SJSA1 (cell line): ENCODE measurements at regions not wholly inside any gene's neighbourhood (a gene's known extent, or its start where the extent isn't known, plus 50 kb on each side); places are given as distances from the start of the nearest gene placed in this dataset.

Experiments
- DNase-seq, 2 experiments: peaks; one replicate each; pipeline ENCODE4 v3.0.0-alpha.2; 2015 to 2020; ENCODE audit warnings: low spot score in 2 of 2, low read depth in 1 of 2
- H3K27ac ChIP-seq: fragments of 250-450 bp; sonication (Bioruptor Pico); 2 replicates; pipeline ENCODE4 v1.5.1; 2020; ENCODE audit warnings: mild to moderate bottlenecking, moderate library complexity
- H3K27me3 ChIP-seq: fragments of 250-450 bp; sonication (Bioruptor Pico); replicated peaks from 2 replicates; pipeline ENCODE4 v1.5.1; 2020; ENCODE audit warnings: mild to moderate bottlenecking, moderate library complexity
- H3K36me3 ChIP-seq: fragments of 250-450 bp; sonication (Bioruptor Pico); 2 replicates; pipeline ENCODE4 v1.5.1; 2020; ENCODE audit warnings: mild to moderate bottlenecking
- H3K4me1 ChIP-seq: fragments of 250-450 bp; sonication (Bioruptor Pico); replicated peaks from 2 replicates; pipeline ENCODE4 v1.6.1; 2021; ENCODE audit warnings: mild to moderate bottlenecking
- H3K4me3 ChIP-seq: fragments of 250-450 bp; sonication (Bioruptor Pico); 2 replicates; pipeline ENCODE4 v1.5.1; 2020; ENCODE audit warnings: mild to moderate bottlenecking
- H3K9me3 ChIP-seq: fragments of 250-450 bp; sonication (Bioruptor Pico); replicated peaks from 2 replicates; pipeline ENCODE4 v1.5.1; 2020; ENCODE audit warnings: mild to moderate bottlenecking

DNA sequence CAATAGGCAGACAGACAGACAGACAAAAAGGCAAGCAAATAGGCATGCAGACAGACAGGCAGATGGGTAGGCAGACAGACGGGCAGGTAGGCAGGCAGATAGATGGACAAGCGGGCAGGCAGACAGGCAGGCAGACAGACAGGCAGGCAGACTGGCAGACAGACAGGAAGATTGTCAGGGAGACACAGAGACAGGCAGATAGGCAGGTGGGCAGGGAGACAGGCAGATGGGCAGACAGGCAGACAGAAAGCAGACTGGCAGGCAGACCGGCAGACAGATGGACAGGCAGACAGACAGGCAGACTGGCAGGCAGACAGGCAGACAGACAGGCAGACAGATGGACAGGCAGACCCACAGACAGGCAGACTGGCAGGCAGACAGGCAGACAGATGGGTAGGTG, 70.3 kb upstream of the MYL10 start:
- Histone ChIP-seq H3K9me3 (no peaks in the 10 kb centered on the region), H3K4me3 (no peak overlapping the region), H3K4me1 (no peaks in the 10 kb centered on the region), H3K36me3 (no peaks in the 10 kb centered on the region), H3K27ac (no peak overlapping the region), H3K27me3 (no peaks in the 10 kb centered on the region)
- DNase-seq, result no peak

DNA sequence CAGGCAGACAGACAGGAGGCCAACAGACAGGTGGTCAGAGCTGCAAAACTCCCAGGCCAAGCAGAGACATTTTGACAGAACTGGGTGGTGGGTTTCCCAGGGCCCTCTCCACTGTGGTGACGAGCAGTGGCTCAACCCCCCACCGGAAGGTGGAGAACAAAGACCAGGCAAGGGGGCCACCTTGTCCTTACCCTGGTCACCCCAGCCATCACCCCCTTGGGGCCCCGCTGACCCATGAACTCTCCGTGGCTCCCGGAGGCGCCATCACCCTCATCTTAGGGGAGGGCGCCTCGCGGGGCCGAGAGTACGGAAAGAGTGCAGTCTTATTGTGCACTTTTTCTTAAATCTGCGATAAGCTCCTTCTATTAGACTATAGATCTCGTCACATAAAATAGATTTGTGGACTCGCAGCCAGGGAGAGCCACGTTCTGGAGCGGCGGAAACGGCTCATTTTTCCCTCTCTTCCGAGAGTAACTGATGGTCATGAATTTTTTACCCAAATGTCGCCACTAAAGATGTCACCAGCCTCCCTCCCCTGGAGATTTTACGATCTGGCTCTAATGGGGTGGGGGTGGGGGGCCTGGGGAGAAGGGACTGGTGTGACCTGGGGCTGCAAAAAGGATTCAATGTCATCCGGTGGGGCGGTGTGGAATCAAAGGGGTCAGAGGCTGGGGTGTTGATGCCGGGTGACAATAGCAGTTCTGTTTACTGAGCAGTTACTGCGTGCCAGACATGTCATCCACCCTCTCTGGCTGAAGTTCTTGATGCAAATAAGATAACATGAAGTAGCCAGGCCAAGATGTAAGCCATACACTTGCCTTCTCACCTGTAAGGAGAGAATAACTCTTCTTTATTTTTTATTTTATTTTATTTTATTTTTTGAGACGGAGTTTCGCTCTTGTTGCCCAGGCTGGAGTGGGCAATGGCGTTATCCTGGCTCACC, 71.1 kb upstream of the MYL10 start:
- Histone ChIP-seq H3K4me1 (no peaks in the 10 kb centered on the region), H3K9me3 (no peaks in the 10 kb centered on the region)
- DNase-seq, result no peak

DNA sequence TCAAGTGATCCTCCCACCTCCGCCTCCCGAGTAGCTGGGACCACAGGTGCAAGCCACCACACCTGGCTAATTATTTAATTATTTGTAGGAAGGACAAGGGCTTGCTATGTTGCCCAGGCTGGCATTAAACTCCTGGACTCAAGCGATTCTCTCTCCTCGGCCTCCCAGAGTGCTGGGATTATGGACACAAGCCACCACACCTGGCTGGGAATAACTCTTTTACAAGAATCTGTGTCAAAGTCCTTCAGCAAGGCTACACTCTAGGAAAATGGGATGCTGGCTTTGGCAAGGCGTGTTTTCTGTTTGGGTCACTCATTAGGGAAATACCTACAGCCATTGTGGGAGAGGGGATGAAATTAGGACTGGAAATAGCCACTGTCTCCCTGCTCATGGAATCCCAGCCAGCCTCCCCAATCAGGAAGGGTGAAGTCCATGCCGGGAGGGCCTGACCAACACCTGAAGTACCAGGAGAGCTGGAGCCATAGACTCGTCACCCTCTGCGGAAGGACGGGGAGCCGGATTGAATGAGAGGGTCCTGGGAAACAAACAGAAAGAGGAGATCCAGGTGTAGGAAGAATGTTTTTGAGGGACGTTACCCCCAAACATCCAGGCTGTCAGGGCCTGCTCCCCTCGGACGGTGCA, 72.2 kb upstream of the MYL10 start:
- Histone ChIP-seq H3K4me1 (no peaks in the 10 kb centered on the region), H3K36me3 (no peaks in the 10 kb centered on the region), H3K27ac (no peak overlapping the region), H3K9me3 (no peaks in the 10 kb centered on the region), H3K4me3 (no peak overlapping the region), H3K27me3 (0 out of 2 replicates have a peak, but pooled peaks cover 3% of the 10 kb centered on the region)
- DNase-seq, result no peak

More for the DNA sequence above, 71.1 kb upstream of the MYL10 start:
- no peaks in the 10 kb centered on the region for H3K27me3 ChIP-seq
- no peak overlapping the region for H3K27ac ChIP-seq
- no peak overlapping the region for H3K4me3 ChIP-seq
- no peaks in the 10 kb centered on the region for H3K36me3 ChIP-seq

DNA sequence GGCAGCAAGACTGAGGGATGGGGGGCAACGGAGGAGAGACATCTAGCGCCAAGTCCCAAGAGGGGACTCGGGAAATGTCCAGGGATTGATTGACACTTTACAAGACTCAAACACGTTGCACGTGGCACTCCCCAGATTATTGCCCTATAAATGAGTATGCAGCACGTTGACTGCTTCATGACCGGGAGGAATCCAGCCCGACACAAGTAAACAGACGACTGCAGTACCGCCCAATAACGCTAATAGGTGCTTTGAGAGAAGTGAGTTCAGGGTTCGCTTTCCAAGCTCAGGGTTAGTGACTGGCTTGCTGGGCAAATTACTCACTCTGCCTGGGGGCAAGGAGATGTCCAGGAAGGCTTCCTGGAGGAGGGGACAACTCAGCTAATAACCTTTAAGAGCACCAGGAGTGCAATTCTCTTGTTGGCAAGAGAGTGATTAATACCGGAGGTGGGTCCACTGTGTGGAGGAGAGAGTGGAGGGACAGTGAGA, 73.3 kb upstream of the MYL10 start:
- no peak overlapping the region for H3K4me3 ChIP-seq
- DNase-seq, result no peak
- 0 out of 2 replicates have a peak, but pooled peaks cover 10% of the 10 kb centered on the region for H3K27me3 ChIP-seq
- no peak overlapping the region for H3K27ac ChIP-seq
- H3K4me1 ChIP-seq, result no peaks in the 10 kb centered on the region
- no peaks in the 10 kb centered on the region for H3K36me3 ChIP-seq
- no peaks in the 10 kb centered on the region for H3K9me3 ChIP-seq

DNA sequence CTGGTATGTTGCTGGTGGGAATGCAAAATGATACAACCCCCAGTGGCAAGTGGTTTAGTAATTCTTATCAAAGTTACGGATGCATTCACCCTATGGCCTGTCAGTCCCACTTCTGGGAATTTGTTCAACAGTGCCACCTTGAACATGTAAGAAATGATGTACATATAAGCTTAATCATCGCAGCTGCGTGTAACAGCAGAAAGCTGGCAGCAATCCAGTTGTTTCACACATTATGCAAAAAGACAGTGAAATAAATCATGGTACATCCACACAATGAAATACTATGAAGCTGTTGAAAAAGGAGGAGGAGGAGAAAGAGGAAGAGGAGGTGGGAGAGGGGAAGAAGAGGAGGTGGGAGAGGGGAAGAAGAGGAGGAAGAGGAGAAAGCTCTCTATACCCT, 76.2 kb upstream of the MYL10 start:
- Histone ChIP-seq H3K27me3 (0 out of 2 replicates have a peak, but pooled peaks cover 10% of the 10 kb centered on the region), H3K9me3 (no peaks in the 10 kb centered on the region), H3K36me3 (no peaks in the 10 kb centered on the region), H3K27ac (no peak overlapping the region), H3K4me1 (no peaks in the 10 kb centered on the region), H3K4me3 (no peak overlapping the region)
- no peak for DNase-seq

DNA sequence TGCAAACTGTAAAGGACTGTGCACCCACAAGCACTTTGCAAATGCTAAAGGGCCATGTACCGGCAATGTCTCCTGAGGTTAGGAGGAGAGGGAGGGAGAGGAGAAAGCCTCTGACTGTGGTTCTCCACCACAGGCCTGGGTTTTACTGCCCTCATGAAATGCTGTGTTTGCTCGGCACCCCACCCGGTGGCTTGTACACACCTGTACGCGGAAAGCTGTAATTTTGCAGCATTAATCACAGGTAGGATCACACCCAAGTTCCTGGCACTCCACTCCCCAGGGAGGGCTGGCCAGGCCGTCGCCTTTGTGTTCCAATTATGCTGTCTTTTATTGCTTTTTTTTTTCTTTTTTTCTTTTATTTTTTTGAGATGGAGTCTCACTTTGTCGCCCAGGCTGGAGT, 78.5 kb upstream of the MYL10 start:
- Histone ChIP-seq H3K36me3 (no peaks in the 10 kb centered on the region), H3K9me3 (no peaks in the 10 kb centered on the region), H3K27me3 (0 out of 2 replicates have a peak, but pooled peaks cover 10% of the 10 kb centered on the region)

DNA sequence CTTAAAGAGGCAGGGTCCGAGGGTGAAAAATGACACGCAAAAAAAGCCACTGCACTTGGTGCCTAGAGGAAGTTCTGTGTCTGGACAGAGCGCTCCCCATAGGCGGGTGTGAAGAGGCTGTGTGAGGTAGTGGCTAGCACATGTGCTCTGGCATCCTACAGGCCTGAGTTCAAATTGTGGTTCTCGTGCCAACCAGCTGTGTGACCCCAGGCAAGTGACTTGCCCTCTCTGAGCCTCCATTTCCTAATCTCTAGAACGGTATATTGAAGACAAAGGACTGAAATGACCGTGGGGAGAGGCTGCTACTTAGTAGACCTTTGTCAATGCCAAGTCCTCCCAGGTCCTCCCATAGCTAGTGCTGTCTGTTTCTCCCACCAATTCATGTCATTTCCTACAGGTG, 79.1 kb upstream of the MYL10 start:
- DNase-seq, result no peak

More for the DNA sequence above, 78.5 kb upstream of the MYL10 start:
- Histone ChIP-seq H3K27ac (no peak overlapping the region), H3K4me1 (no peaks in the 10 kb centered on the region), H3K4me3 (no peak overlapping the region)
- DNase-seq, result no peak

DNA sequence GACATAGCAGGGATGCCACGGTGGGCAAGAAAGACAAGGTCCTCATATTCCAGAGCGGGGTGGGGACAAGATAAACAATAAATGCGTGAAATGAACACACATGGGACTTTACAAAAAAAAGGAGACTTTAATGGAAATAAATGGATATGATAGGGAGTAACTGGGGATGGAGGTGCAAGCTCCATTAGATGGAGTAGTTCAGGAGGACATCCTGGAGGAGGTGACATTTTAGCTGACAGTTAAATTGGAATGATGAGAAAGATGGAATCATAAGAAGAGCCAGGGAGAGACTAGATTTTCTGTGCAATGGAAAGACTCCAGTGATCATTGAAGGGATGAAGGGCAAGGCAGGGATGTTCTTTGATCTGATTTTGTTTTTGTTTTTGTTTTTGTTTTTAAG, 83.6 kb upstream of the MYL10 start:
- DNase-seq, result no peak
- no peaks in the 10 kb centered on the region for H3K27me3 ChIP-seq
- H3K27ac ChIP-seq, result no peak overlapping the region
- no peaks in the 10 kb centered on the region for H3K9me3 ChIP-seq
- no peaks in the 10 kb centered on the region for H3K36me3 ChIP-seq
- H3K4me1 ChIP-seq, result peaks cover 4% of the 10 kb centered on the region
- no peak overlapping the region for H3K4me3 ChIP-seq

More for the DNA sequence above, 79.1 kb upstream of the MYL10 start:
- H3K27me3 ChIP-seq, result 0 out of 2 replicates have a peak, but pooled peaks cover 10% of the 10 kb centered on the region
- no peak overlapping the region for H3K27ac ChIP-seq
- H3K9me3 ChIP-seq, result no peaks in the 10 kb centered on the region
- no peaks in the 10 kb centered on the region for H3K36me3 ChIP-seq
- H3K4me1 ChIP-seq, result no peaks in the 10 kb centered on the region
- H3K4me3 ChIP-seq, result no peak overlapping the region

DNA sequence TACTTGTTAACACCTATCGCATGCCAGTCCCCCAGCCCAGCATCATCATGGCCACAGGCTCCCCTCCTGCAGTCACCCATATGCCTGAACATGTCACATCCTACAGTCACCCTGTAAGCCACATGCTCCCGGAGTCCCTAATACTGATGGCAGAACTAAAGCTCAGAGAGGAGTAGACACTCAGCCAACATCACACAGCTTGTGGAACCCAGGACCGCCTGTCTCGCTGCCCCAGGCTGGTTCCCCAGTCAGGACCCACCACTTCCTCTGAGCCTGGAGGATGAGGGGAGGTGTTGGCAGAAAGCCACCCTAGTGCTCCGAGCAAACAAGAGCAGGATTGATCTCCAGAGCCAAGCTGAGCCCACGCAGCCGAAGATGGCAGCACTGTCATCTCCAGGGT, 85.0 kb upstream of the MYL10 start:
- Histone ChIP-seq H3K9me3 (no peaks in the 10 kb centered on the region), H3K4me1 (peaks cover 18% of the 10 kb centered on the region), H3K4me3 (no peak overlapping the region), H3K36me3 (no peaks in the 10 kb centered on the region), H3K27me3 (no peaks in the 10 kb centered on the region), H3K27ac (no peak overlapping the region)
- DNase-seq, result no peak

DNA sequence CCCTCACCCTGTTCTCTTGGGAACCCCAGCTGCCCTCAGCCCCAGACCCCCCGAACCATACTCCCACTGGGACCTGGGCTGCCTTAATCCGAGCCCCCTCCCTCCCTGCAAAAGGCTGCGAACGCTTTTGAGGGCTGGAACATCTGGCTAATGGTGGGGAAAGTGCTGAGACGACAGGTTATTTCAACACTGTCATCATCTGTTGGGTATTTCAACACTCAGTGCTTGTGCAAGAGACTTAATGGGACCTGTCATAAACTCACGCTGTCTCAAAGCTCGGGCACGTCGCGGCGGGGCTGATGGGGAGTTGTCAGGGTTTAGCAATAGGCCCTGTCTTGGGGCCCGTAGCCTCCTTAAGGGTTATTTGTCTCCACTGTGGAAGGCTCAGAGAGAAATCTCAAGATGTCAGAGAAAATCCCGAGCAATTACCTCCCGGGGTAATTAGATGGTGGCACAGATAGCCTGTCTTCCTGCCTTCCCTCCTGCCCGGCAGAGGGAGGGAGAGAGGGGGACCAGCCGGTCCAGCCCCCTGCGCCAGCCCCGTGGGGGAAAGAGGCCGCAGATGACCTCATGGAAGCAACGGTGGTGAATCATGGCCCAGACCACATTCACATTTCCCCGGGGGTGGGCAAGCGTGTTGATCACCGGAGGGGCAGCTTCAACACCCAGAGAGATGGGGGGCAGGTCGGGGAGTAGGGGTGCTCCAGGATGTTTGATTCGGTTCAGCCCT, 88.7 kb upstream of the MYL10 start:
- H3K4me3 ChIP-seq, result no peak overlapping the region

DNA sequence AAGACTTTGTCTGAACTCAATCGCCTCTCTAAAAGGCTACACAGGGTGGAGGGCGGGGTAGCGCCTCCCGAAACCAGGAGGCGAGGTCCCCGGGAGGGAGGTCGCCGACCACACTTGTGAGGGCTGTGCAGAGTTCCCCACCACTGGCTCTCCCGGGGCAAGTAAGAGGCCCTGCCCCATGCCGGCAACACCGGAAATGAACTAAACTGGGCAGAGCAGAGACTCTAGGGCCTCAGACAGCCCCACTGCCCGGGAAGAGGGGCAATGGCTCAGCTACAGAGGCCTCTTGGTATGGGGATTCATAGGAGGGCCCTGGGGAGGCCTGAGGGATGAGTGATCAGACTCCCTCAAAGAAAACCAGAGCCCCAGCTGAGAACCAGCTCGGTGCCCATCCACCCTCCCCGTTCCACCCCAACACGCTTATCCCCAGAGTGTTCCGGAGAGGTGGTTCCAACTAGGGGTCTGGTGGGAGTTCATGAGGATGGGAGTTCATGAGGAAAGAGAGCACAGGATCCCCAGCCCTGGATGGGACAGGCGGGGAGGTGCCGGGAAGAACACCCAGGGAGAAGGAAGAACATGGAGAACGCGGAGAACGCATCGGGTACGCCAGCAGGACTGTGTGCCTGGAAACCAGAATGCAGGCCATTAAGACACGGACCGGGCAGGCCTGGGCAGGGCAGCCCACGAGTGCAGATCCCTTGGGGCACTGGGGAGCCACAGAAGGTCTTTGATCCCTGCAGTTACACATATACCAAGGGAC, 89.4 kb upstream of the MYL10 start:
- no peak overlapping the region for H3K4me3 ChIP-seq
- H3K27ac ChIP-seq, result peak overlapping the region; percentile 91
- no peaks in the 10 kb centered on the region for H3K9me3 ChIP-seq
- H3K27me3 ChIP-seq, result no peaks in the 10 kb centered on the region
- peaks cover 34% of the 10 kb centered on the region for H3K4me1 ChIP-seq
- peak in 1 of 2 experiments; percentile 64 for DNase-seq
- H3K36me3 ChIP-seq, result no peaks in the 10 kb centered on the region

More for the DNA sequence above, 88.7 kb upstream of the MYL10 start:
- Histone ChIP-seq H3K27me3 (no peaks in the 10 kb centered on the region), H3K27ac (peak overlapping the region; percentile 91), H3K36me3 (no peaks in the 10 kb centered on the region), H3K4me1 (peaks cover 32% of the 10 kb centered on the region), H3K9me3 (no peaks in the 10 kb centered on the region)
- DNase-seq, result peak; percentile 85 to 86

DNA sequence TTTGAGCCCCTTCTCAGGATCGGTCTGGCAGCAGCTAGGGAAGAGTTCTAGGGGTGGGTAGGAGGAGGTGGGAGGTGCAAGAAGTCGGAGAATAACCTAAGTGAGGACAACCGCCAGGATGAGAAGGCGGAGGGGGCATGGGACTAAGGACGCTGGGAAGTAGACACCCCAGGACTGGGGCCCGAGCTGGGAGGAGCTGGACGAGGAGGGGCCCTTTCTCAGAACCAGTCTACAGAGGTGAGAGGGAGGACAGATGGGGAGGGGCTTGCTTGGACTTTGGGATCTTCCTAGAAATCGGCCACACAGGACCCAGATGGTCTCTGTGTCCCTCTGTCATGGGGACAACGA, 90.0 kb upstream of the MYL10 start:
- peaks cover 34% of the 10 kb centered on the region for H3K4me1 ChIP-seq
- H3K4me3 ChIP-seq, result no peak overlapping the region
- H3K27me3 ChIP-seq, result no peaks in the 10 kb centered on the region
- no peak for DNase-seq
- no peaks in the 10 kb centered on the region for H3K9me3 ChIP-seq
- no peaks in the 10 kb centered on the region for H3K36me3 ChIP-seq
- H3K27ac ChIP-seq, result peak overlapping the region; percentile 91

DNA sequence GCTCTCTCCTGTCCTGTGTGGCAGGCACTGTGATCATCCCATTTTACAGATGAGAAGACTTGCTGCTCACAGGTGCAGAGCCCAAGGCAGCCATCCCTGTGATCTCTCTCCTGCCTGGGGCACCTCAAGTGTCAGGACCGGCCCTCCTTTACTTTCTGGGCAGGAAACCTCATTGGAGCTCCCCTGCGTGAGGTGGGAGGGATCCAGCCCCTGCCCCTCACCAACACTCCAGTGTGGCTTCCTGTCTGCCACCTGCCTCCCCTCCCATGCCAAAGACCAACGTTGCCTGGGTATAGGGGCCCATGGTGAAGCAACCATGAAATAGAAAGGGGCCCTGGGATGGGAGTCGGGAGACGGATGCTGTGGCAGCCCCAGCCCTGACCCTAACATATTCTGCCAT, 91.2 kb upstream of the MYL10 start:
- H3K36me3 ChIP-seq, result no peaks in the 10 kb centered on the region
- H3K27ac ChIP-seq, result no peak overlapping the region
- H3K9me3 ChIP-seq, result no peaks in the 10 kb centered on the region
- DNase-seq, result no peak
- no peak overlapping the region for H3K4me3 ChIP-seq
- peaks cover 34% of the 10 kb centered on the region for H3K4me1 ChIP-seq
- H3K27me3 ChIP-seq, result no peaks in the 10 kb centered on the region
